Ovary (tissue), 3 donors: ENCODE measurements at regions not wholly inside any gene's neighbourhood (a gene's known extent, or its start where the extent isn't known, plus 50 kb on each side); places are given as distances from the start of the nearest gene placed in this dataset.

Source experiments
- CTCF ChIP-seq, 3 donors: fragments of 450-650 bp in 2 of 3; fragments of 200-600 bp in 1 of 3; IDR thresholded peaks; one replicate each; pipeline versions ENCODE4 v1.5.1 to v1.8.0; 2016 to 2022; ENCODE audit warnings: antibody characterized with exemption in 3 of 3, mild to moderate bottlenecking in 1 of 3
- EP300 ChIP-seq: sonication (generic); formaldehyde crosslinking; IDR thresholded peaks from one replicate; pipeline ENCODE4 v1.6.1; 2017; ENCODE audit warnings: antibody characterized with exemption
- POLR2A ChIP-seq: fragments of 450-650 bp; IDR thresholded peaks from one replicate; pipeline ENCODE4 v1.6.1; 2017; ENCODE audit warnings: antibody characterized with exemption, mild to moderate bottlenecking, moderate library complexity
- donor health status: DM: no; HTN: no; CAD: no.

- TF ChIP-seq CTCF (IDR thresholded peaks at IDR 0.05) (no peak), POLR2A (no peak), EP300 (no peak)
Measured at GRCh38 chr13:22076658-22077057, 405.8 kb downstream of the FGF9 start.
